HG03064 (cell line): ENCODE measurements at regions not wholly inside any gene's neighbourhood (a gene's known extent, or its start where the extent isn't known, plus 50 kb on each side); places are given as distances from the start of the nearest gene placed in this dataset.

Experiments used
- ATAC-seq: cut with Tn5 transposase; IDR thresholded peaks from one replicate; pipeline ENCODE4 v1.9.1; 2021; ENCODE audit warnings: low read depth; ENCODE audit not compliant: unreplicated experiment

GRCh38 chr3:178043084-178043483 lies 493.2 kb upstream of the KCNMB2 start:
- no peak for ATAC-seq

DNA sequence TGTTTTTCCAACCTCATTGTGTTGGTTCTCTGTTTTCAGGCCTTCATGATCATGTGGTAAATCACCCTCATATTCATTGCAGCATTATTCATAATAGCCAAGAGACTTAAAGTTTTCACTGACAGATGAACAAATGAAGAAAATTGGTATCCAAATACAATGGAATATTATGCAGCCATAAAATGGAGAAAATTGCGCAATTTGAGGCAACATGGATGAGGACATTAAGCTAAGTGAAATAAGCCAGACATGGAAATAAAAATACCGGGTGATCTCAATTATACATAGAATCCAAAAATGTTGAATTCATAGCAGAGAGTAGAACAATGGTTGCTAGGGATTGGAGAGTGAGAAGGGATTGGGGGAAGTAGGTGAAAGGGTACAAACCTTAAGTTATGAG lies 491.9 kb upstream of the KCNMB2 start:
- ATAC-seq: no peak

DNA sequence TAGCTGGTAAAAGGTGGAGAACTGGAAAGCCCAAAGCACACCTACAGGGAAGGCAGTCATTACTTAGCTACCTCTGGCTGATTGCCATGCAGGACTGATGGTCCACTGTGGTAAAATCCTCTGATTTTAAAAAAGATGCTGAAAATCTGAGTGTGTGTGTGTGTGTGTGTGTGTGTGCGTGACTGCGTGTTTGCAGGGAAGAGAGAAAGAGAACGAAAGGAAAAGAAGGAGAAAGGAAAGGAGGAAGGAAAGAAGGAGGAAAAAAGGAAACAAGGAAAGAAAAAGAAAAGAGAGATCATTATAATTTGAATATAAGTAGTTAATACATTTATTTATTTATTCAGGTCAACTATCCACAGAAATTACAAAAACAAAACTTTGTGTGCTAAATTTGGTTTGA lies 488.7 kb upstream of the KCNMB2 start:
- ATAC-seq: no peak

GRCh38 chr3:178048768-178049167 lies 487.5 kb upstream of the KCNMB2 start:
- no peak for ATAC-seq

DNA sequence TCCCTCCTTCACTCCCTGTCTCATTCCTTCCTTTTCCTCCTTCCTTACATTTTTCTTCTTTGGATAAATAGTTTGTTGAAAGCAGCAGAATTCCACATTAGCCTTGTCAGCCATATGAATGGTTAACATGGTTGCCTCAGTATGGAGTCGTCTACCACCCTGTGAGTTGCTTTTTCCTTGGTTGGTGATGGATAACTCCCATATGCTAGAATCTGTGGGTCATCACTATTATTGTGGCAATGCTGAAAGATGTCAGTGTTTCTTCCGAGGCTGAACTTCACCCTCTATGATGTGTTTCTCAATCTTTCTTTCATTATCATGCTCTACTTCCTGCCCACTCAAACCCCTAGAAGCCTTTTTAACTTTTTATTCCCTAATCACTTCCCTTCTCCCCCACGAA lies 481.8 kb upstream of the KCNMB2 start:
- no peak for ATAC-seq

GRCh38 chr3:178055939-178056338 lies 480.3 kb upstream of the KCNMB2 start:
- no peak for ATAC-seq

DNA sequence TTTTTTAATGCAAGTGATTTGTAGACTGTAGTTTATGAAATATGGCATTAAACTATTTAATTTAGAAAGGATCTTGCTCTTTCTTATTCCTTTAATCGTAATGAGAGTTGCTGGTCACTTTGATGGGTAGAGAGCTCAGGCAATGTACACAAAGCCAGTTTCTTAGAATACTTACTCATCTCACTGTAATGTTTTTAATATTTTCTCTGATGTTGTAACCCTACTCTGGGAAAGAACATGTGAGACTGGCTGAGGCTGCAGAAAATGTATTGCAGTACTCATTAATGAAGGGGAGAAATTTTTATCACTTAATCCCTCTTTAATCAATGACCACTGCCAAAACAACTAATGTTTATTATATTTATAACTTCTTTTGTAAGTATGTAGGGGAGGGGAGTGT lies 479.4 kb upstream of the KCNMB2 start:
- ATAC-seq: no peak

DNA sequence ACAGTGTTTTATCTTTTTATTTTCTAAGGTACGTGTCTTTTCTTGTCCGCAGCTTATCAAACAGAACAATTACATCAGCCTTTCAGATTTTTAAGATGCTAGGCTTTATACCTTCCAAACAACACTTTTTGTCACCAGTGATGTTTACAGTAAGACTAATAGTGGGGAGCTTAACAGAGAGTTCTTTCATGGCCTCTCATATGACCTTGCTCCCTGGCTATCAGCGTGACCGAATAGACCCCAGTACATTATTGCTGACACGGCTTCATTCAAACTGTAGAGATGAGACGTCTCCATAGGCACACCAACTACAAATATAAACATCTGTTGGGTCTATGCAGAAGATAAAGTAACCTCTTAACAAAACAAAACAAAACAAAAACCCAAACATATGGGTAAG lies 477.6 kb upstream of the KCNMB2 start:
- no peak for ATAC-seq

- ATAC-seq: no peak
These were observed 477.1 kb upstream of the KCNMB2 start for GRCh38 chr3:178059119-178059518.

DNA sequence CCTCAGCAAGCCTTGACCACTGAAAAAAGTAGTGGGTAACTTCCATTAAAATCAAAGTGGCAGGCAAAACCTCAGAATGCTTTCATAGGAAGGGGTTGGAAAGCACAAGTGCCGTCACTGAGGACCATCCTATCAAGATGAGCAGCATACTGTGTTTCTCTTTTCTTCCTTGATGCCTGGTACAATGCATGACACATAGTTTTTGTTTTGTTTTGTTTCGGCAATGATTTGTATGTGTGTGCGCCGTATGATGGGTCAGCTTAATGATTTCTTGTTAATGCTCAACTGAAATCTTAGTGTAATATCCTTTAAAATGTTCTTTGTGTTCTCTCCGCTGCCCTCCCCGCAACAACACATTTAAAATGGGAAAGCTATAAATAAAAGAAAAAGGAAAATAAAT lies 476.4 kb upstream of the KCNMB2 start:
- no peak for ATAC-seq

DNA sequence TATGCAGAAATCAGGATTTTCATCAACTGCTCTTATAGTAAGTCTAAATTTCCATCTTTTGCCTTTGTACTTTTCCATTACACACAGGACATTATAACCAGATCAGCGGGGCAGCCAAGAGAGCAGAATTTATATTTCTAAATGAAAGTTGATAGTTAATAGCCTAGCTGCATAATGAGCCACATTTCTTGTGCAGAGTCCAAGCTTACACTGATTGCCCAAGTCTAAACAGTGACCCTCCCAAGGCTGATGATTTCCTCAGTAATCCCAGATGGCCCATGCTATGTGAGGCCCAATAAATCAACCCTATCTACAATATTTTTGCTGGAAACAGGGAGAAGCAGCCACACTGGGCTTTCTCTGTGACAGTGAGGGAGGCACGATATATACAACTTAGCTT lies 475.8 kb upstream of the KCNMB2 start:
- no peak for ATAC-seq

GRCh38 chr3:178062126-178062525 lies 474.1 kb upstream of the KCNMB2 start:
- ATAC-seq: no peak

GRCh38 chr3:178063461-178063860 lies 472.8 kb upstream of the KCNMB2 start:
- ATAC-seq: no peak

DNA sequence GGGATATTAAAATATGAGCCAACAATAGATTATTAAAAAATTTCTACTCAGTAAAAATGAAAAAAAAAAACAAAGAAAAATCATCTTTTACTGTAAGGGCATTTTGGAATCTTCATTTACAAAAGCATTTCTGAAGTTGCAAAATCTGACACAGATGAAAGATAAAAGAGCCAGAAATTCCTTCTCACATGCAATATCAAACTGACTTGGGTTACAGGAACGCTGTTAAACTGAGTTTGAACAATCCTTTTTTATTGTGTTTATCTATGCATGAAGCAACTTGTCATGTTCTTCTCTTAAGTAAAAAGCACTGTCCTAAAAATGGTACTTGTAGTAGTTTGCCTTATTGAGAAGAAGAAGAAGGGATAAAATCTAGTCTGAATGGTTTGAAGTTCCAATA lies 468.5 kb upstream of the KCNMB2 start:
- no peak for ATAC-seq

GRCh38 chr3:178072391-178073305 lies 463.6 kb upstream of the KCNMB2 start:
- ATAC-seq: no peak

GRCh38 chr3:178073366-178073765 lies 462.9 kb upstream of the KCNMB2 start:
- no peak for ATAC-seq

DNA sequence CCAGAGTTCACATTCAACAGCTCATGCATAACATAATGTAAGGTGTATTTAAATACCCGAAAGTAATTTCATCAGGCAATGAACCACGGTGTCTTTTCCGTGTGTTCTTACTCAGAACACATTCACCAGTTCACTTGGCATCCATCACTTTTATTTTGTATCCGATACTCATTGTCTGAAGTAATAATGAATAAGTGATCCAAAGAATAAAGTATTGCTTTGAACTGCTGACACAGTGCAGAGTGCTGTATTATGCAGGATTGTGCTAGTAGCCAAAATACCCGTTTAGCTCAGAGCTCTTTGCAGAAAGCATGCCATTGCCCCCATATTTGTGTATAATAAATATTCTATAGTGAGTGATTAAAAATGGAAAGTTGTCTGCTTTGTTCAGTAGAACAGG lies 460.9 kb upstream of the KCNMB2 start:
- ATAC-seq: no peak

DNA sequence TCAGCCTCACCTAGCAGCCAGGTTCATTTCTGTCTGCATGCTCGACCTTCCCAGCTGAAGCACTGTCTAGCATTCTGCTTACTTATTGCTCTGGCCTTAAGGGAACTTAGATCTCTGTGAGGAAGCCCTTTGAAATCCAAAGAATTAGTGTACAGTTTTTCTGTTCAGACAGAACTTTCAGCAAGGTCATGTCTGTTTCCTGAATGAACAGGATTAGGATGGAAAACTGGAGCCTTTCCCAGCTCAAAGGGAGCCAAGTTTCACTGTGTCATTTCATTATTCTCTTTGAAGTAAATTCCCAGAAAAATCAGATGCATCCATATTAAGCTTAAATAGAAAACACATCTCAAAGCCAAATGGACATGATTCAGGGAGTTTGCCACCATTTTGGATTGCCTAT lies 457.3 kb upstream of the KCNMB2 start:
- no peak for ATAC-seq

DNA sequence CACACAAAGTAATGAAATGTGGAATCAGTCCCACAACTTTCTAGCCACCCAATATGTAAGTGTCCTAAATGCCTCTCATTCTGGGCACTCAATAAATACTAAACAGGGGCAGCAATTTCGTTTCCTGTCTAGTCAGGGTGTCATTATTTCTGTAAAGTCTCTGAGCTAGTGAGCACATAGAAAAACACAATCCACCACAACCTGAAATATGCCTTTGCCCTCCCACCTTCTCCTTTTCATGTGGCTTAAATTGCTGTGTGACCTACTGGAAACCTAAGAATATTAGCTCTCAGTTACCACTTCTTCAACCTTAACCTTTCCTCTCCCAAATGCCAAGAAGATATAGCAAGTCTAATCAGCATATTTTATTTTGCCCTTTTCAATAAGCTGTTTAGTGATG lies 456.3 kb upstream of the KCNMB2 start:
- no peak for ATAC-seq

- no peak for ATAC-seq
These were observed 453.8 kb upstream of the KCNMB2 start for GRCh38 chr3:178082326-178082906.

GRCh38 chr3:178083906-178084866 lies 452.1 kb upstream of the KCNMB2 start:
- ATAC-seq: no peak
